ENCODE measurements at regions not wholly inside any gene's neighbourhood (a gene's known extent, or its start where the extent isn't known, plus 50 kb on each side); places are given as distances from the start of the nearest gene placed in this dataset.

DNA sequence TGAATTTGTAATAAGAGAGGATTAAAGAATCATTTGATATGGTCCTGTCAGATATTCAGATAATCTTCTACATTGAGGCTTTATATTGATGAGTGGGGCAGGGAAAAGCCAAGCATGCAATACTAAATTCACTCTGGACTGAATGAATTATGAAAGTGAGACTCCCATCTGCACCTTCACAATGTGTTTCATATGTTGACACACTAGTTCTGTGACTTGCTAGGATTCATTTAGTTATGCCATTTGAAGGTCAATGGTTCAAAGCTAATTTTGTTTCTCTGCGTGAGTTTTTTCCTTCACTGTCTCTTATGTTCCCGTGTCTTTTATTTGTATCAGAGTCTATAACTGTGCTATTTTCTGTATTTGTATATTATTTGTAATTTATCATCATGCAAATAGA is 1332.5 kb downstream of the KCNT2 start:
- WGBS, 2 donors, result 84 to 89% methylated on average over 2 of the region's 2 CpGs
- Histone ChIP-seq H3K27me3 (ENCODE audit: control insufficient read depth in 3 of 3, insufficient read depth in 3 of 3, low read length in 2 of 3) (no peaks in the 10 kb centered on the region), H3K27ac (ENCODE audit: low read depth in 1 of 2, low read length in 1 of 2) (no peak overlapping the region), H3K4me3 (no peak overlapping the region), H3K9me3 (ENCODE audit: control insufficient read depth in 4 of 4, insufficient read depth in 3 of 4, low read length in 3 of 4) (no peaks in the 10 kb centered on the region), H3K4me1 (ENCODE audit: control insufficient read depth in 5 of 5, insufficient read depth in 5 of 5, low read length in 5 of 5) (no peaks in the 10 kb centered on the region), H3K9ac (ENCODE audit: insufficient read depth in 1 of 2, low read length in 2 of 2) (no peak overlapping the region), H3K36me3 (ENCODE audit: control insufficient read depth in 4 of 4, insufficient read depth in 4 of 4, low read length in 4 of 4) (no peaks in the 10 kb centered on the region)
- ATAC-seq (ENCODE audit: insufficient read depth, low FRiP score) (no peak), DNase-seq (no peak)
- TF ChIP-seq, protein P1, sequence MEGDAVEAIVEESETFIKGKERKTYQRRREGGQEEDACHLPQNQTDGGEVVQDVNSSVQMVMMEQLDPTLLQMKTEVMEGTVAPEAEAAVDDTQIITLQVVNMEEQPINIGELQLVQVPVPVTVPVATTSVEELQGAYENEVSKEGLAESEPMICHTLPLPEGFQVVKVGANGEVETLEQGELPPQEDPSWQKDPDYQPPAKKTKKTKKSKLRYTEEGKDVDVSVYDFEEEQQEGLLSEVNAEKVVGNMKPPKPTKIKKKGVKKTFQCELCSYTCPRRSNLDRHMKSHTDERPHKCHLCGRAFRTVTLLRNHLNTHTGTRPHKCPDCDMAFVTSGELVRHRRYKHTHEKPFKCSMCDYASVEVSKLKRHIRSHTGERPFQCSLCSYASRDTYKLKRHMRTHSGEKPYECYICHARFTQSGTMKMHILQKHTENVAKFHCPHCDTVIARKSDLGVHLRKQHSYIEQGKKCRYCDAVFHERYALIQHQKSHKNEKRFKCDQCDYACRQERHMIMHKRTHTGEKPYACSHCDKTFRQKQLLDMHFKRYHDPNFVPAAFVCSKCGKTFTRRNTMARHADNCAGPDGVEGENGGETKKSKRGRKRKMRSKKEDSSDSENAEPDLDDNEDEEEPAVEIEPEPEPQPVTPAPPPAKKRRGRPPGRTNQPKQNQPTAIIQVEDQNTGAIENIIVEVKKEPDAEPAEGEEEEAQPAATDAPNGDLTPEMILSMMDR (IDR thresholded peaks at IDR 0.05; ENCODE audit: control extremely low read depth, extremely low read depth), result no peak

DNA sequence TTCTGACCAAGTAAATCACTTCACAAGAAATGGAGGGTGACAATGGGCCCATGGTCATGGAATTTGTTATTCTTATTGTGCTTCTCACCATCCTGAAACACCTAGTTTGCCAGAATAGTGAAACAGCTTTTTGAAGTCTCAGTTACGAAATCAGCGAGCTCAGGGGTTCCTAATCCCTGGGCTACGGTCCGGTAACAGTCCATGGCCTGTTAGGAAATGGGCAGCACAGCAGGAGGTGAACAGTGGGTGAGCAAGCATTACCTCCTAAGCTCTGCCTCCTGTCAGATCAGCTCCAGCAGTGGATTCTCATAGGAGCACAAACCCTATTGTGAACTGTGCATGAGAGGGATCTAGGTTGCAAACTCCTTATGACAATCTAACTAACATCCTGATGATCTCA is 1356.3 kb downstream of the KCNT2 start:
- WGBS, 2 donors, result 93 to 95% methylated on average over 4 of the region's 4 CpGs
- H3K9me3 ChIP-seq (ENCODE audit: control insufficient read depth in 4 of 4, insufficient read depth in 3 of 4, low read length in 3 of 4), result no peaks in the 10 kb centered on the region
- H3K4me1 ChIP-seq (ENCODE audit: control insufficient read depth in 5 of 5, insufficient read depth in 5 of 5, low read length in 5 of 5), result no peaks in the 10 kb centered on the region

DNA sequence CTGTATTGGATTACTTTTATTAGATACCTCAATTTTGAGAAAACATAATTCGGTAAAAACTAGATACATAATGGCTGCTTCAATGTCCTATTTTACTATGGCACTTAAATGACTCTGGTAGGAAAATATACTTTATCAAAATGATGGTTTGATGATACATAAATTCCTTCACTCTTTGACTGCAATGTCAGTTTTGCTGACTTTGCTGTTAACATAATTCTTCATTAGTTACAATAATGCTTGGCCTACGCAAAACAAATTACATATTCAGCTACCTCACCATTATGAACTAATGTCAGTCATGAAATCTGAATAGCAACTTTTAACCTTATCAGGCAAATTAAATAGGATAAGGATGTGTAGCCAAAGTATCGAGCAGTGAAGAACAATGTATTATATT is 1364.7 kb downstream of the KCNT2 start:
- DNase-seq (no peak), ATAC-seq (ENCODE audit: insufficient read depth, low FRiP score) (no peak)
- Histone ChIP-seq H3K9ac (ENCODE audit: insufficient read depth in 1 of 2, low read length in 2 of 2) (no peak overlapping the region), H3K36me3 (ENCODE audit: control insufficient read depth in 4 of 4, insufficient read depth in 4 of 4, low read length in 4 of 4) (no peaks in the 10 kb centered on the region), H3K4me1 (ENCODE audit: control insufficient read depth in 5 of 5, insufficient read depth in 5 of 5, low read length in 5 of 5) (no peaks in the 10 kb centered on the region), H3K9me3 (ENCODE audit: control insufficient read depth in 4 of 4, insufficient read depth in 3 of 4, low read length in 3 of 4) (peaks cover 0 to under 1% (median 0%) of the 10 kb centered on the region in 4 donors), H3K4me3 (no peak overlapping the region), H3K27ac (ENCODE audit: low read depth in 1 of 2, low read length in 1 of 2) (no peak overlapping the region), H3K27me3 (ENCODE audit: control insufficient read depth in 3 of 3, insufficient read depth in 3 of 3, low read length in 2 of 3) (no peaks in the 10 kb centered on the region)
- WGBS, 2 donors, result 93% methylated on average over 3 of the region's 3 CpGs
- TF ChIP-seq, protein P1 (IDR thresholded peaks at IDR 0.05; ENCODE audit: control extremely low read depth, extremely low read depth), result no peak

More for the DNA sequence above, 1356.3 kb downstream of the KCNT2 start:
- Histone ChIP-seq H3K36me3 (ENCODE audit: control insufficient read depth in 4 of 4, insufficient read depth in 4 of 4, low read length in 4 of 4) (no peaks in the 10 kb centered on the region), H3K9ac (ENCODE audit: insufficient read depth in 1 of 2, low read length in 2 of 2) (no peak overlapping the region), H3K27me3 (ENCODE audit: control insufficient read depth in 3 of 3, insufficient read depth in 3 of 3, low read length in 2 of 3) (no peaks in the 10 kb centered on the region), H3K27ac (ENCODE audit: low read depth in 1 of 2, low read length in 1 of 2) (no peak overlapping the region), H3K4me3 (no peak overlapping the region)
- no peak for ATAC-seq (ENCODE audit: insufficient read depth, low FRiP score)
- DNase-seq, result no peak
- TF ChIP-seq, protein P1 (IDR thresholded peaks at IDR 0.05; ENCODE audit: control extremely low read depth, extremely low read depth), result no peak

DNA sequence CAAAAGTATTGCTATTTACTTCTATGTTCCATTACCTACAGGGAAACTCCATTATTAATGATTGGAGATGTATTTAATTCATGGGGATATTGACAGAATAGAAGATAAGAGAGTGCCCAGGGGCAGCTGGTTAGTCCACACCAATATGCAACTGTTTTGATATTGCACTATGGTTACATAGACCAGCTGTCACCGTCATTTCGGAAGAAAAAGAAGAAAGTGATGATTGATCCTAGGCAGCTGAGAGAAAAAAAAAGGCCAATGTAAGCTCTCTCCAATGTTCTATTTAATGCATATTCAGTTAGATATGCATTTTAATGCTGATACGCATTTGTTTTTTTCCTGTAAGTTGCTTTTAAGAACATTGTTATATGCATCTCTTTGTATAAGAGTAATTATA is 1367.2 kb downstream of the KCNT2 start:
- peaks cover 0 to 14% (median 3%) of the 10 kb centered on the region in 4 donors for H3K9me3 ChIP-seq (ENCODE audit: control insufficient read depth in 4 of 4, insufficient read depth in 3 of 4, low read length in 3 of 4)
- H3K27me3 ChIP-seq (ENCODE audit: control insufficient read depth in 3 of 3, insufficient read depth in 3 of 3, low read length in 2 of 3), result no peaks in the 10 kb centered on the region
- ATAC-seq (ENCODE audit: insufficient read depth, low FRiP score), result no peak
- peak in 2 of 3 donors; percentile 9 to 14 for DNase-seq
- no peak overlapping the region for H3K4me3 ChIP-seq
- 83 to 93% methylated on average over 3 of the region's 3 CpGs for WGBS, 2 donors
- TF ChIP-seq, protein P1 (IDR thresholded peaks at IDR 0.05; ENCODE audit: control extremely low read depth, extremely low read depth), result no peak
- no peak overlapping the region for H3K27ac ChIP-seq (ENCODE audit: low read depth in 1 of 2, low read length in 1 of 2)
- no peaks in the 10 kb centered on the region for H3K4me1 ChIP-seq (ENCODE audit: control insufficient read depth in 5 of 5, insufficient read depth in 5 of 5, low read length in 5 of 5)
- H3K36me3 ChIP-seq (ENCODE audit: control insufficient read depth in 4 of 4, insufficient read depth in 4 of 4, low read length in 4 of 4), result no peaks in the 10 kb centered on the region
- no peak overlapping the region for H3K9ac ChIP-seq (ENCODE audit: insufficient read depth in 1 of 2, low read length in 2 of 2)

Data from lung (tissue), 11 donors.